H1 (cell line): ENCODE measurements at regions not wholly inside any gene's neighbourhood (a gene's known extent, or its start where the extent isn't known, plus 50 kb on each side); places are given as distances from the start of the nearest gene placed in this dataset.

Source experiments
- CTCF ChIA-PET: fragments of 300-600 bp; sonication (Branson Sonifier 250); formaldehyde crosslinking; loops from one replicate; lab custom pipeline; 2021; ENCODE audit not compliant: partially characterized antibody; lab: Charles Lee
- POLR2A ChIA-PET: fragments of 300-600 bp; sonication (Branson Sonifier 250); formaldehyde crosslinking; loops from one replicate; lab custom pipeline; 2021; ENCODE audit warnings: inconsistent platforms; ENCODE audit not compliant: partially characterized antibody; lab: Charles Lee
- DNase-seq, 2 experiments: peaks; one replicate each; pipeline versions ENCODE4 v3.0.0 to v3.0.0-alpha.2; 2010 to 2022; ENCODE audit warnings: low spot score in 2 of 2, low read depth in 1 of 2, mixed read lengths in 1 of 2
- FAIRE-seq: peaks from 2 replicates; lab custom pipeline; 2011; peaks lifted over from hg19 to GRCh38; lab: Jason Lieb, UNC
- H2AFZ ChIP-seq: 2 replicates; pipeline ENCODE4 v1.8.1; 2012; ENCODE audit warnings: low read length, inconsistent platforms
- H2AK5ac ChIP-seq: 2 replicates; pipeline ENCODE4 v1.6.1; 2013; ENCODE audit warnings: low read depth, low read length
- H2BK120ac ChIP-seq: replicated peaks from 2 replicates; pipeline ENCODE3; 2013; ENCODE audit warnings: low read depth, low read length, inconsistent platforms
- H2BK12ac ChIP-seq: 2 replicates; pipeline ENCODE4 v1.6.1; 2013; ENCODE audit warnings: low read depth, low read length
- H2BK15ac ChIP-seq: 2 replicates; pipeline ENCODE4 v1.6.1; 2013; ENCODE audit warnings: low read length
- H2BK20ac ChIP-seq: 2 replicates; pipeline ENCODE4 v1.6.1; 2013; ENCODE audit warnings: low read length
- H2BK5ac ChIP-seq: 2 replicates; pipeline ENCODE4 v1.6.1; 2013; ENCODE audit warnings: low read depth, low read length
- H3K14ac ChIP-seq: 2 replicates; pipeline ENCODE4 v1.6.1; 2013; ENCODE audit warnings: inconsistent platforms; ENCODE audit not compliant: insufficient read length
- H3K18ac ChIP-seq: 2 replicates; pipeline ENCODE4 v1.6.1; 2013; ENCODE audit warnings: low read length; ENCODE audit errors: extremely low read depth
- H3K23ac ChIP-seq: 2 replicates; pipeline ENCODE4 v1.6.1; 2013; ENCODE audit warnings: inconsistent platforms; ENCODE audit not compliant: insufficient read length
- H3K23me2 ChIP-seq: 2 replicates; pipeline ENCODE4 v1.6.1; 2013; ENCODE audit warnings: low read depth, low read length
- H3K27ac ChIP-seq: 2 replicates; pipeline ENCODE4 v1.6.1; 2011; ENCODE audit warnings: low read depth, low read length, inconsistent platforms
- H3K27me3 ChIP-seq, 4 experiments: replicated peaks in 1 of 4; 1 replicate in 1 of 4; 2 replicates in 3 of 4; pipeline versions ENCODE4 v1.6.1 to v1.8.1; 2011 to 2013; ENCODE audit warnings: low read length in 3 of 4, mild to moderate bottlenecking in 3 of 4, inconsistent platforms in 2 of 4, mixed read lengths in 2 of 4, moderate library complexity in 1 of 4; ENCODE audit not compliant: control insufficient read depth in 3 of 4, insufficient read depth in 3 of 4; ENCODE audit errors: extremely low read depth in 1 of 4
- H3K36me3 ChIP-seq, 4 experiments: 2 replicates each; pipeline versions ENCODE4 v1.6.1 to v1.8.1; 2011 to 2013; ENCODE audit warnings: mild to moderate bottlenecking in 4 of 4, low read length in 3 of 4, moderate library complexity in 2 of 4, control low read depth in 1 of 4, inconsistent platforms in 1 of 4; ENCODE audit not compliant: insufficient read depth in 4 of 4, control insufficient read depth in 2 of 4
- H3K4ac ChIP-seq: replicated peaks from 2 replicates; pipeline ENCODE3; 2013; ENCODE audit warnings: low read length, low read depth, mixed read lengths, inconsistent platforms; ENCODE audit not compliant: insufficient read length
- H3K4me1 ChIP-seq, 4 experiments: replicated peaks in 1 of 4; 1 replicate in 1 of 4; 2 replicates in 3 of 4; pipeline versions ENCODE4 v1.6.1 to v1.8.1; 2011 to 2013; ENCODE audit warnings: low read length in 3 of 4, inconsistent platforms in 2 of 4, mixed read lengths in 1 of 4; ENCODE audit not compliant: insufficient read depth in 4 of 4, control insufficient read depth in 3 of 4
- H3K4me2 ChIP-seq, 2 experiments: 2 replicates each; pipeline versions ENCODE4 v1.6.1 to v1.8.1; 2011 to 2013; ENCODE audit warnings: low read depth in 2 of 2, low read length in 2 of 2, control low read depth in 1 of 2, inconsistent platforms in 1 of 2, mild to moderate bottlenecking in 1 of 2; ENCODE audit not compliant: insufficient read depth in 1 of 2
- H3K4me3 ChIP-seq, 4 experiments: fragments of 200-600, 300-600 bp in 1 of 4; sonication (generic), shearing (Covaris generic), sonication (Bioruptor Twin) in 1 of 4; 2 replicates each; pipeline versions ENCODE4 v1.5.1 to v1.8.1; 2011 to 2016; ENCODE audit warnings: low read length in 4 of 4, low read depth in 3 of 4, control low read depth in 2 of 4, inconsistent platforms in 2 of 4, mild to moderate bottlenecking in 2 of 4, mixed read lengths in 1 of 4, moderate library complexity in 1 of 4; ENCODE audit not compliant: insufficient read depth in 2 of 4; ENCODE audit errors: extremely low read depth in 1 of 4
- H3K56ac ChIP-seq: replicated peaks from 2 replicates; pipeline ENCODE3; 2013; ENCODE audit warnings: low read depth, mild to moderate bottlenecking, mixed read lengths, low read length, inconsistent platforms; ENCODE audit not compliant: insufficient read length
- H3K79me1 ChIP-seq: 2 replicates; pipeline ENCODE4 v1.6.1; 2013; ENCODE audit warnings: low read depth, low read length, control low read depth
- H3K79me2 ChIP-seq, 2 experiments: 2 replicates each; pipeline versions ENCODE4 v1.6.1 to v1.8.1; 2012 to 2013; ENCODE audit warnings: low read length in 2 of 2, mild to moderate bottlenecking in 2 of 2, inconsistent platforms in 1 of 2; ENCODE audit not compliant: insufficient read depth in 2 of 2, control insufficient read depth in 1 of 2
- H3K9ac ChIP-seq, 4 experiments: replicated peaks in 1 of 4; 1 replicate in 1 of 4; 2 replicates in 3 of 4; pipeline versions ENCODE4 v1.6.1 to v1.8.1; 2011 to 2013; ENCODE audit warnings: low read depth in 3 of 4, low read length in 3 of 4, control low read depth in 2 of 4, mild to moderate bottlenecking in 2 of 4, moderate library complexity in 2 of 4, inconsistent platforms in 1 of 4; ENCODE audit errors: extremely low read depth in 1 of 4
- H3K9me3 ChIP-seq, 2 experiments: 2 replicates each; pipeline versions ENCODE4 v1.6.1 to v1.8.1; 2012 to 2013; ENCODE audit warnings: mild to moderate bottlenecking in 2 of 2, moderate library complexity in 2 of 2, control low read depth in 1 of 2, inconsistent platforms in 1 of 2, low read depth in 1 of 2, low read length in 1 of 2, mixed read lengths in 1 of 2; ENCODE audit not compliant: insufficient read depth in 2 of 2
- H4K20me1 ChIP-seq, 2 experiments: replicated peaks in 1 of 2; 2 replicates each; pipeline versions ENCODE3 to v1.8.1; 2011 to 2013; ENCODE audit warnings: inconsistent platforms in 2 of 2, low read length in 2 of 2, mild to moderate bottlenecking in 1 of 2; ENCODE audit not compliant: insufficient read depth in 2 of 2, control insufficient read depth in 1 of 2
- H4K5ac ChIP-seq: 2 replicates; pipeline ENCODE4 v1.6.1; 2013; ENCODE audit warnings: low read length, low read depth, mixed read lengths, inconsistent platforms; ENCODE audit not compliant: insufficient read length
- H4K8ac ChIP-seq: 2 replicates; pipeline ENCODE4 v1.8.0; 2013; ENCODE audit warnings: mild to moderate bottlenecking, moderate library complexity, low read length, inconsistent platforms; ENCODE audit not compliant: insufficient read depth; ENCODE audit errors: extremely low read depth
- H4K91ac ChIP-seq: replicated peaks from 2 replicates; pipeline ENCODE3; 2013; ENCODE audit warnings: low read length, mixed read lengths, inconsistent platforms; ENCODE audit not compliant: insufficient read length
- CREB1 ChIP-seq: IDR thresholded peaks from 2 replicates; pipeline ENCODE4 v1.6.1; 2012; ENCODE audit warnings: inconsistent platforms
- CTBP2 ChIP-seq: IDR thresholded peaks from 2 replicates; pipeline ENCODE4 v1.7.0; 2011; ENCODE audit warnings: borderline replicate concordance, mild to moderate bottlenecking, moderate library complexity, mixed read lengths, low read length; ENCODE audit not compliant: insufficient read depth, insufficient read length
- EGR1 ChIP-seq: IDR thresholded peaks from 2 replicates; pipeline ENCODE4 v1.6.1; 2011; ENCODE audit warnings: low read depth, low read length, borderline replicate concordance
- EZH2 ChIP-seq: fragments of 200-600 bp; sonication (generic); IDR thresholded peaks from 2 replicates; pipeline ENCODE4 v1.7.1; 2012; ENCODE audit warnings: low read depth, mild to moderate bottlenecking, moderate library complexity, low read length, inconsistent platforms; ENCODE audit not compliant: severe bottlenecking
- NANOG ChIP-seq: IDR thresholded peaks from 2 replicates; pipeline ENCODE4 v1.6.1; 2011; ENCODE audit warnings: low read length, low read depth, mild to moderate bottlenecking, inconsistent platforms; ENCODE audit not compliant: insufficient read depth, poor library complexity, severe bottlenecking
- POLR2A ChIP-seq, 2 experiments: IDR thresholded peaks; 1 replicate in 1 of 2; 2 replicates in 1 of 2; pipeline ENCODE4 v1.6.1; 2011; ENCODE audit warnings: low read depth in 2 of 2, low read length in 2 of 2, mild to moderate bottlenecking in 2 of 2; ENCODE audit errors: control extremely low read depth in 1 of 2
- RFX5 ChIP-seq: IDR thresholded peaks from 2 replicates; pipeline ENCODE4 v1.6.1; 2011; ENCODE audit warnings: low read depth, low read length, improper control_type of control experiment, borderline replicate concordance
- SIN3A ChIP-seq, 2 experiments: IDR thresholded peaks in 1 of 2; conservative IDR thresholded peaks in 1 of 2; 2 replicates each; pipeline ENCODE4 v1.6.1; 2011 to 2012; ENCODE audit warnings: low read length in 2 of 2, improper control_type of control experiment in 1 of 2, low read depth in 1 of 2, mild to moderate bottlenecking in 1 of 2
- WGBS, 2 experiments: shearing (Covaris generic) in 1 of 2; methylation state at CpG; one replicate each; pipeline versions ENCODE4 v1.1.6 to v1.1.7; 2013 to 2015; ENCODE audit warnings: low lambda C conversion rate in 2 of 2, mixed read lengths in 2 of 2, inconsistent platforms in 1 of 2, low coverage in 1 of 2, missing lambda C conversion rate in 1 of 2; ENCODE audit not compliant: insufficient replicate concordance in 2 of 2, insufficient coverage in 1 of 2, insufficient read length in 1 of 2; ENCODE audit errors: extremely low coverage in 1 of 2, missing lambda C conversion rate in 1 of 2; 5-methylcytosine and 5-hydroxymethylcytosine counted together

DNA sequence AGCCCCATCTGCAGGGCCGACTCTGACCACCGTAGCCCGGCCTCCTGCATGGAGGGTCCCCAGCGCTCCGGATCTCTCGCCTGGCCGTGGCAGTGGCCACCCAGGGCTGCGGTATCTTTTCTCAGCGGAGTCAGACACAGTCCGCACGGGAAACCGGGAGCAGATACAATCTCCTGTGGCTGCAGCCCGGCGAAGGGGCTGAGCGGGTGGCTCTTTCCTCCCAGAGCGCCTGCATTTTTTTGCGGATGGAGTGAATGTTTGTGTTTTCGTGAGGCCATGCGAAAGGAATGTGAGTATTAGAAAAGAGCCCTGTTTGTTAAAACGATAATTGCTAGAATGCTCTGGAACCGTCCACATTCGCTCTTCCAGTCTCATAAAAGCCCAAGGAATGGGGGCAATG lies 53.4 kb upstream of the PTCH1 start:
- Histone ChIP-seq H3K18ac (no peak overlapping the region), H3K4ac (no peak overlapping the region), H3K27me3 (no peaks in the 10 kb centered on the region; a peak in 2 of 7 replicates), H3K56ac (no peak overlapping the region), H2BK20ac (peak overlapping the region; percentile 48; the same call in 1 of the 2 replicates), H3K14ac (no peak overlapping the region), H4K91ac (no peak overlapping the region), H3K36me3 (no peaks in the 10 kb centered on the region; a peak in 1 of 8 replicates), H3K4me2 (no peak overlapping the region), H2BK12ac (no peak overlapping the region), H2BK5ac (no peak overlapping the region), H3K4me3 (no peak overlapping the region), H3K79me2 (no peaks in the 10 kb centered on the region), H3K79me1 (peaks cover 2% of the 10 kb centered on the region; the same call in 1 of the 2 replicates), H3K4me1 (no peaks in the 10 kb centered on the region; a peak in 4 of 7 replicates), H2BK15ac (no peak overlapping the region), H4K8ac (no peak overlapping the region), H2AK5ac (no peak overlapping the region), H3K23ac (no peak overlapping the region), H2BK120ac (no peak overlapping the region), H3K23me2 (peaks cover 10% of the 10 kb centered on the region; the same call in 1 of the 2 replicates), H3K27ac (no peak overlapping the region), H2AFZ (0 out of 2 replicates have a peak overlapping the region, but pooled peaks have one; percentile 30), H3K9me3 (no peaks in the 10 kb centered on the region), H4K5ac (no peak overlapping the region), H4K20me1 (peaks cover 0 to 9% of the 10 kb centered on the region in 2 experiments), H3K9ac (no peak overlapping the region)
- WGBS, 2 experiments, result 70% methylated on average over 19 of the region's 22 CpGs; no CpG with 5 or more reads in 1 of the 2 experiments
- TF ChIP-seq CTBP2 (no peak), CREB1 (no peak), RFX5 (no peak), NANOG (no peak), EZH2 (no peak), POLR2A (IDR thresholded peaks at IDR 0.05; ENCODE audit: control extremely low read depth in 1 of 2, low read depth in 2 of 2, low read length in 2 of 2) (no peak), SIN3A (conservative IDR thresholded peaks at IDR 0.05 in 1 of 2, IDR thresholded peaks at IDR 0.05 in 1 of 2; ENCODE audit: low read depth in 1 of 2, low read length in 2 of 2) (no peak), EGR1 (no peak)
- ChIA-PET CTCF (interaction anchor here (0.7 to 1.1 kb wide), 2 partner anchors 8 to 56 kb away, joined by 3 read pairs; no protein-coding TSS in a partner anchor), POLR2A (no interaction called here)
- DNase-seq (no peak), FAIRE-seq (no peak)
